DOHH2 (cell line): ENCODE measurements at regions not wholly inside any gene's neighbourhood (a gene's known extent, or its start where the extent isn't known, plus 50 kb on each side); places are given as distances from the start of the nearest gene placed in this dataset.

Source experiments
- H3F3A ChIP-seq: fragments of 200-600 bp; sonication (generic), shearing (Covaris generic); 2 replicates; pipeline ENCODE4 v1.6.0; 2016; ENCODE audit warnings: antibody characterized with exemption, mild to moderate bottlenecking; ENCODE audit not compliant: control insufficient read depth, insufficient read depth
- H3K27ac ChIP-seq: fragments of 200-600 bp; sonication (generic); 2 replicates; pipeline ENCODE4 v1.5.1; 2014; ENCODE audit warnings: low read depth, mild to moderate bottlenecking, low read length, moderate library complexity
- H3K27me3 ChIP-seq: fragments of 200-600 bp; sonication (generic); 2 replicates; pipeline ENCODE4 v1.6.1; 2014; ENCODE audit warnings: mild to moderate bottlenecking, low read length, mixed read lengths; ENCODE audit not compliant: control insufficient read depth
- H3K36me3 ChIP-seq: fragments of 200-600 bp; sonication (generic); 2 replicates; pipeline ENCODE4 v1.6.1; 2014; ENCODE audit warnings: mild to moderate bottlenecking, low read length, moderate library complexity, mixed read lengths; ENCODE audit not compliant: control insufficient read depth
- H3K4me1 ChIP-seq: fragments of 200-600 bp; sonication (generic); 2 replicates; pipeline ENCODE4 v1.6.1; 2014; ENCODE audit warnings: mild to moderate bottlenecking, low read length, mixed read lengths; ENCODE audit not compliant: control insufficient read depth
- H3K4me2 ChIP-seq: fragments of 200-600 bp; sonication (generic); 2 replicates; pipeline ENCODE4 v1.6.0; 2014; ENCODE audit warnings: mild to moderate bottlenecking, low read length, moderate library complexity
- H3K4me3 ChIP-seq: fragments of 200-600 bp; sonication (generic); 2 replicates; pipeline ENCODE4 v1.5.1; 2014; ENCODE audit warnings: mild to moderate bottlenecking, low read length, mixed read lengths
- H3K79me2 ChIP-seq: fragments of 200-600 bp; sonication (generic); 2 replicates; pipeline ENCODE4 v1.6.1; 2014; ENCODE audit warnings: mild to moderate bottlenecking, low read length, mixed read lengths; ENCODE audit not compliant: control insufficient read depth
- H3K9me2 ChIP-seq: fragments of 200-600 bp; sonication (generic); replicated peaks from 2 replicates; pipeline ENCODE4 v1.6.1; 2014; ENCODE audit warnings: mild to moderate bottlenecking, low read length, mixed read lengths; ENCODE audit not compliant: control insufficient read depth
- H3K9me3 ChIP-seq: fragments of 200-600 bp; sonication (generic); 2 replicates; pipeline ENCODE4 v1.6.1; 2014; ENCODE audit warnings: antibody characterized with exemption, low read length, mixed read lengths; ENCODE audit not compliant: control insufficient read depth, insufficient read depth
- H4K20me1 ChIP-seq: fragments of 200-600 bp; sonication (generic); 2 replicates; pipeline ENCODE4 v1.6.0; 2014; ENCODE audit warnings: low read depth, mild to moderate bottlenecking, antibody characterized with exemption, low read length, moderate library complexity; ENCODE audit not compliant: control insufficient read depth, insufficient read depth
- EZH2phosphoT487 ChIP-seq: fragments of 200-600 bp; sonication (generic); IDR thresholded peaks from 2 replicates; pipeline ENCODE4 v1.6.1; 2017; ENCODE audit warnings: borderline replicate concordance, mild to moderate bottlenecking, antibody characterized with exemption, low read length, moderate library complexity, mixed read lengths
- TF ChIP-seq, protein P1 (sequence below): fragments of 200-600 bp; sonication (generic); IDR thresholded peaks from one replicate; pipeline ENCODE4 v1.5.1; 2014; ENCODE audit warnings: antibody characterized with exemption, mild to moderate bottlenecking, low read depth, low read length; ENCODE audit not compliant: poor library complexity, severe bottlenecking

DNA sequence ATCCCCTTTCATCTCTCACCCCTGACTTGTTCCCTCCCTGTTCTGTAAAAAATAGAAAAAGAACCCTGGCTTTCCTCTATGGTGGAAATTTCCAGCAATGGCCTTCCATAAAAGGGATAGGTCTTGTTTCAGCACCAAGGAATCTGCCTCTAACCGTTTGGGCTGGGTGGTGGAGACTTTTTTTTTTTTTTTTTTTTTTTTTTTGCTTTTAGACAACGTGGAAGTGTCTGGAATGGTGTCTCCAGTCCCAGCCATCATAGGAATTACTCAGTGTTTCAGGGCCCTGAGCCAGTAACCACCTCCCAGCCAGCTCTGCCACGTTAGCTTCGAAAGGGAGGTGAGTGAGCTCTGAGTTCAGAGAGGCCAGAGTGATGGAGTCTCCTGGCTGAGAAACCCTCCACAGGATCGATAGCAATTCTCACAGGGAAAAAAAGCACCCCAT is 97.3 kb upstream of the COL1A2 start:
- H3K27me3 ChIP-seq, result no peaks in the 10 kb centered on the region; the same call in 1 of the 2 replicates
- no peaks in the 10 kb centered on the region for H3K9me2 ChIP-seq
- no peak overlapping the region for H3K4me2 ChIP-seq
- H3K36me3 ChIP-seq, result no peaks in the 10 kb centered on the region
- H3F3A ChIP-seq, result no peaks in the 10 kb centered on the region
- H3K9me3 ChIP-seq, result no peaks in the 10 kb centered on the region
- H3K4me1 ChIP-seq, result no peaks in the 10 kb centered on the region
- no peak overlapping the region for H3K27ac ChIP-seq
- TF ChIP-seq EZH2phosphoT487, result no peak
- TF ChIP-seq, protein P1, sequence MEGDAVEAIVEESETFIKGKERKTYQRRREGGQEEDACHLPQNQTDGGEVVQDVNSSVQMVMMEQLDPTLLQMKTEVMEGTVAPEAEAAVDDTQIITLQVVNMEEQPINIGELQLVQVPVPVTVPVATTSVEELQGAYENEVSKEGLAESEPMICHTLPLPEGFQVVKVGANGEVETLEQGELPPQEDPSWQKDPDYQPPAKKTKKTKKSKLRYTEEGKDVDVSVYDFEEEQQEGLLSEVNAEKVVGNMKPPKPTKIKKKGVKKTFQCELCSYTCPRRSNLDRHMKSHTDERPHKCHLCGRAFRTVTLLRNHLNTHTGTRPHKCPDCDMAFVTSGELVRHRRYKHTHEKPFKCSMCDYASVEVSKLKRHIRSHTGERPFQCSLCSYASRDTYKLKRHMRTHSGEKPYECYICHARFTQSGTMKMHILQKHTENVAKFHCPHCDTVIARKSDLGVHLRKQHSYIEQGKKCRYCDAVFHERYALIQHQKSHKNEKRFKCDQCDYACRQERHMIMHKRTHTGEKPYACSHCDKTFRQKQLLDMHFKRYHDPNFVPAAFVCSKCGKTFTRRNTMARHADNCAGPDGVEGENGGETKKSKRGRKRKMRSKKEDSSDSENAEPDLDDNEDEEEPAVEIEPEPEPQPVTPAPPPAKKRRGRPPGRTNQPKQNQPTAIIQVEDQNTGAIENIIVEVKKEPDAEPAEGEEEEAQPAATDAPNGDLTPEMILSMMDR, result no peak
- H4K20me1 ChIP-seq, result no peaks in the 10 kb centered on the region
- no peaks in the 10 kb centered on the region for H3K79me2 ChIP-seq
- H3K4me3 ChIP-seq, result no peak overlapping the region

DNA sequence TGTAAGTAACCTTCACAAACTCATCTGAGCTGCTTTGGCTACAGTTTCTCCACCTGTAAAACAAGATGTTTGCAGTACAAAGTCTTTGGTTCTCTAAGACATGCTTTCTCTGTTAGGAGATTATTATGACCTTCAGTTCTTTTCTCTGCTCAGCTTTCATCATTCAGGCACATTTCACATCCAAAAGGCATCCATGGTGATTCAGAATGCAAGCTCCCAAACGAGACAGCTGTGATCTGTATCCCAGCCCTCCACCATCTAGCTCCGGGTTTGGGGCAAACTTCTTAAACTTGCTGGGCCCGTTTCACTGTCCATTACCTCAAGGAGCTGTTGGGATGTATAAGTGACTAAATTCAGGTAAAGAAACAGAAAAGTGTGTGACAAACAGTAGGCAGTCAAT is 95.8 kb upstream of the COL1A2 start:
- Histone ChIP-seq H3K9me2 (no peaks in the 10 kb centered on the region), H3K4me3 (no peak overlapping the region), H3F3A (no peaks in the 10 kb centered on the region), H3K36me3 (no peaks in the 10 kb centered on the region), H3K27ac (no peak overlapping the region), H3K79me2 (no peaks in the 10 kb centered on the region), H3K4me2 (no peak overlapping the region), H3K9me3 (no peaks in the 10 kb centered on the region), H3K4me1 (no peaks in the 10 kb centered on the region), H4K20me1 (no peaks in the 10 kb centered on the region), H3K27me3 (no peaks in the 10 kb centered on the region; the same call in 1 of the 2 replicates)
- no peak for TF ChIP-seq EZH2phosphoT487
- TF ChIP-seq, protein P1, result no peak

DNA sequence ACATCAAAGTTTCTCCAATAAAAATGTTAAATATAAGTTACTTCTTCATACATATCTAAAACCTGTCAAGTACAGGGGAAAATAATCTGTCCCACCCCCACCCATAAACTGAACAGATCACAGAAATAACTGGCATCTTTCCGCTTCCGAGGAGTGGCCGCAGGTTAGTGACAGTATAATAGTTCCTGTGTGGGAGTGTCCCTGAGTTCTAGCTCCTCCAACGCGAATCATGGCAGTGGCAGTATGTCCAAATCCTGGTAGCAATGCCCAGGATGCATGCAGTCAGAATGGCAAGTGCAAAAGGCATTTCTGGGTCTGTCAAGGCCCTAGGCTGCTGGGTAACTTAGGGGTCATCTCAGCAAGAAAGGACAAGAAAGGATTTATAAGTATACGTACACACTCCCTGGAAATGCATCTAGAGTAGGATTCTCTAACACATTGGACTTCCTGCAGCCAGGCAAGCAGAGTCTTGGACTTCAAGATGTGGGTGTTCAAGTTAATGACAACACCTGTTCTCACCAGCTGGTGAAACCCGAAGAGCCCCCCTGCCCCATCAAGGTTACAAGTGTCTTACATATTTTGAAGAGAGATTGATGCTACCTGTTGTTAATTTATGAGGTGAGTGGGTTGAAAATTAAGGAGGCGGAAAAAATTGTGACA is 94.4 kb upstream of the COL1A2 start:
- TF ChIP-seq, protein P1, result no peak
- no peak for TF ChIP-seq EZH2phosphoT487
- Histone ChIP-seq H3K9me2 (no peaks in the 10 kb centered on the region), H3K4me2 (no peak overlapping the region), H3K4me3 (no peak overlapping the region), H3K27ac (no peak overlapping the region), H3K9me3 (no peaks in the 10 kb centered on the region), H3K79me2 (no peaks in the 10 kb centered on the region), H3K27me3 (no peaks in the 10 kb centered on the region; the same call in 1 of the 2 replicates), H3K36me3 (no peaks in the 10 kb centered on the region), H3F3A (no peaks in the 10 kb centered on the region), H3K4me1 (no peaks in the 10 kb centered on the region), H4K20me1 (no peaks in the 10 kb centered on the region)
